Superior temporal gyrus (tissue), 1 donor: ENCODE measurements at regions not wholly inside any gene's neighbourhood (a gene's known extent, or its start where the extent isn't known, plus 50 kb on each side); places are given as distances from the start of the nearest gene placed in this dataset.

Experiments used
- DNase-seq: peaks from one replicate; pipeline ENCODE4 v3.0.0-alpha.2; 2016; ENCODE audit errors: extremely low spot score

DNA sequence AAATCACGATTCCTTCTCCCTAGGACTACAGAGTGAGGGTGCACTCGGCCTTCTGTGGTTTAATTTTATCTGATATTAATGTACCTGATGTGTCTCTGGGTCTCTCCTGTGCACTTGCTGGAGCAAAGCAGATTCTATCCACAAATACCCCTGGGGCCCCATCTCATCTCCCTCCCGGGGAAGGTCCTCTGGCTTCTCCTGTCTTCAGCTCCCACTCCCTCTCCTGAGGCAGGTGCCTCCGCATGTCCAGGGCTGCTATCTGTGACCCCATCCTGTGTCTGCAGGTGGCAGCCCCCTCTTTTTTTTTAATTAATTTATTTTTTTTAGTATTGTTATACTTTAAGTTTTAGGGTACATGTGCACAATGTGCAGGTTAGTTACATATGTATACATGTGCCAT, 558.7 kb downstream of the BRD1 start:
- DNase-seq: no peak

DNA sequence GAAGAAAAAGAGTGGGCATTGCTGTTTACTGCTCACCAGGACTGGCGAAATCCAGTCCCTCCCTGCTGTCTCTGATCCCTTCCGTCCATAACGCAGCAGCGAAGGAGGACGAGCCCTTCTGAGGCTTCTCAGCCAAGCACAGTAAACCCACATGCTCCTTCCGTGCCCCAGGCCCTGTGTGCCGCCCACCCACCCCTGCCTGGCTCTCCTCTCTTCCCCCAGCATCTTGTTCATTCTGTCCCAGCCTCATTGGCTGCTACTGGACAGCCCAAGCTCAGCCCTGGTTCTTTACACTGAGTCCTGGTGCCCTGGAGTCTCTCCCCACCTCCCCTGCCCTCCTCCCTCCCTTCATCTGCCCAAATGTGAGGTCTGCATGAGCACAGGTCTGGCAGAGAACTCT, 559.7 kb downstream of the BRD1 start:
- DNase-seq: no peak

GRCh38 chr22:49266561-49267519, 560.8 kb downstream of the BRD1 start:
- DNase-seq: no peak

GRCh38 chr22:49264696-49265095, 563.0 kb downstream of the BRD1 start:
- no peak for DNase-seq

DNA sequence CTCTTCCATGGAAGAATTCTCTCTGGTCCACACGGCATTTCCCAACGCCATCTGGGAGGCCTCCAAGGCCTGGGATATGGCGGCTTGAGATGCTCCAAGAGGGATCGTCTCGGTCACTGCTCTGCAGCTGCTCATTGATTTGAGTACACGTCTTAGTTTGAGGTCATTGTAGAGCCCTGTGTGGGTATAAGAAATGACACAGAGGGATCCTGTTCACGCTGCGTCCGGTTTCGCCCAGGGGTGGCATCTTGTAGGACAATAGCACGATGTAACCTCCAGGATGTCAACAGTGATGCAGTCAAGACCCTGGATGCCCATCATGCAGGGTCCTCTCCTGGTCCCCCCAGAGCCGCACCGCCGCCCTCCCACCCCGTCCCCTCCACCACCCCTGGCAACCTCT, 564.6 kb downstream of the BRD1 start:
- no peak for DNase-seq

DNA sequence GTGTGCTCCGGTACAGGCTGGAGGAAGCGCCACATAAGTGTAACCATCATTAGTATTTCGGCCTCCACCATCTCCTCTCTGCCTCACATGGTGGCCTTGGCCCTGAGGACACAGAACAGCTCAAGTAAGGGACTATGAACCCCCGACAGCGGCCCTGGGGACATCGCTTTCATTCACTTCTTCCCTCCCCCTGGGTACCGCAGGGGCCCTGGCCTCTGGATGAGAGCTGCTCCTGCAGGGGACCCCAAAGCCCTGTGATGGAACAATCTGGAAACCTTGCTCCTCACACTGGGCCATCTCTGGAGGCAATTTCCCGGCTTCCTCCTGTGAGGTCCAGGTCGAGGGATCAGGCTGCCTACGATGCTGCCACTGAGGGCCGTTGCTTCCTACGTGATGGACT, 565.5 kb downstream of the BRD1 start:
- DNase-seq: no peak

GRCh38 chr22:49261616-49262015, 566.1 kb downstream of the BRD1 start:
- DNase-seq: no peak

- no peak for DNase-seq
These were observed 566.7 kb downstream of the BRD1 start for GRCh38 chr22:49260681-49261580.

DNA sequence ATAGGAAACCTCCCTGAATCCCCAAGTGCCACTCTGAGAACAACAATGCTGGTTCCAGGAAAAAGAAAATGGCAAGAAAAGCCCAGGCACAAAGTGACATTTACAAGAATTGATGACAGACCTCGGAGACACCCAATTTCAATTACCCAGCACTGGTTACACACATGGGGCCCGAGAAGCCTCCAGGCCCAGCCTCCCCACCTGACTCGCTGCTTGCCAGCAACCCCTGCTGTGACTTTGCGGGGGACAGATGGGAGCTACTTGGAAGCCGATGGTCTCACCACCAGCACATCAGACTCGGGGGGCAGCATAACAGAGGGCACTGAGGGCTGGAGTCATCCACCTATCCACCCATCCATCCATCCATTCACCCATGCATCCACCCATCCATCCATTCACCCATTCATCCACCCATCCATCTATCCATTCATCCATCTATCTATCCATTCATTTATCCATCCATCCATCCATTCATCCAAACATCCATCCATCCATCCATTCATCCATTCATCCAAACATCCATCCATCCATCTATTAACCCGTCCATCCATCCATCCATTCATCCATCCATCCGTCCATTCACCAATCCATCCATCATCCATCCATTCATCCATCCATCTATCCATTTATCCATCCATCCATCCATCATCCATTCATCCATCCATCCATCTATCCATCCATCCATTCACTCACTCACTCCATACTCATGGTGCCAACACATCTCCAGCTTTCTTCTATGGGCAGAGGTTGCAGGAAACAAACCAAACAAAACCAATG, 567.6 kb downstream of the BRD1 start:
- no peak for DNase-seq

DNA sequence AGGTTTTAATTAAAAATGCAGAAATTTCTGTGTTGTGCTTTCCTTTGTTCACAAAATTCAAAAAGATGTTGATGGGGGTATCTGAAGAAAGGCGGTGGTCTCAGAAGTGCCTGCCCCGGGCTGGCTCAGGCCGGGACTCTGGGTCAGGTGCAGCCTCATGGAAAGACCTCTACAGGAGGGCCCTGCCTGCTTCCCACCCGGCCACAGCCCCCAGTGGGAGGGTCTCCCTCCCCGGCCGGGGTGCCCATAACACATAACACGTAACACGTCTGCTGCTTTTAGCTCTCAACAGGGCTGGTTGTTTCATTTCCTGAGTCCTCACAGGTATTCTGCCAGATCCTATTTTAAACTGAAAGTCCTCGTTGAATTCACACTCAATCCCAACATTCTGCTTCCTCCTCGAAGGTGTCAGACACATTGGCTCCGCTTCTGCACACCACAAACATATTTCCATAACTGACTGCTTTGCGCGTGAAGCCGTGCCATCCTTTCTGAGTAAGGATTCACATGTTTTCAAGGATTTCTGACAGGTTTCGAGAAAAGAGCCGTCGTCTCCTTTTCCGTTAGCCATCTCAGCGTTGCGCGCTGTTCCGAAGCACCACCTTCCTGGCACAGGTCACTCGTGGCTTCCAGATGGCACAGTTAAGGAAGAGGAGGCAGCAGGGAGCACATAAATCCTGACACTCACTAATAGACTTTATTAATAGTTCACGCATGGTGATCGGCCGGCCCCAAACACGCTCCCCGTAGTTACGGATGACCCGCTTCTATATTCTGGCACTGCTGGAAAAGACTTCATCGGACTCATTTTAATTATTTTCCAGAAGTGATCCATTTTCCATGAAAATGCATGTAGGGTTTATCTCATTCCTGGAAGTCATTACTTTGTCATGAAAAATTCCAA, 569.3 kb downstream of the BRD1 start:
- DNase-seq: peak; percentile 11

DNA sequence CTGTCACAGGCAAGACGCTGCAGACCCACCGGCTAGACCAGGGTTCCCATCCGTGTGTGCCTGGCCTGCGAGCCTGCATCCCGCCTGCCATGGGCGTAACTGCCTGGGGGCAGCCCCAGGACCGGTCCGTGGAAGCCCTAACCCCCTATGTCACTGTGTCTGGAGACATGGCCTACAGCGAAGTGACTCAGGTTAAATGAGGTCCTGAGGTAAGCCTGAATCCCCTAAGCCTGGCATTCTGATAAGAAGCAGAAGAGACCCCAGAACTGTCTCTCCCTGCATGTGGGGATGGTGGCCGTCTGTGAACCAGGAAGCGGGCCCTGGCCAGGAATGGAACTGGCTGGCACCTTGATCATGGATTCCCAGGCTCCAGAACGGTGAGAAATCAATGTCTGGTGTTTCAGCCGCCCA, 570.1 kb downstream of the BRD1 start:
- DNase-seq: no peak

DNA sequence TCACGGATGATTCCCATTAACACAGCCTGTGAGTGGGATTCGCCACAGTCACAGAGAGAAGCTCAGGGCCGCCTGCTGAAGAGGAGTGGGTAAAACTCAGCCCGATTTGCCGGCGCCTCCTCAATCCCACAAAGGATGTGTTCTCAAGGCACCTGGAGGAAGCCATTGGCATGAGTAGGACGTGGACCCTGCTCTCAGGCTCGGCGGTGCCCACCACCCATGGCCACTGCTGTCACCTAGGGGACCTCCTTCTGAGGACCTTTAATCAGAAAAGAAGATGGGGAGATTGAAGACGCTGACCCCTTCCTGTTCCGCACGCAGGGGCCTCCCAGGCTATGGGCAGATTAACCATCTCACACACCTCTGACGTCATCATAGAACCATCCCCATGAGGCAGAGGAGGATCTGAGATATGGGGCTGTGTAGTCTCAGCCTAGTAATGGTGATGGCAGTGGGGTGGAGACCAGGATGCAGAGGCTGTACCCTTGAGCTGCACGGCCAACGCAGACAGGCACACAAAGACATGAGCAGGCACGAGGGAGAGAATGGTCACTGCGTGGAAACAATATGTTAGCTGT, 571.8 kb downstream of the BRD1 start:
- DNase-seq: no peak

GRCh38 chr22:49255154-49255553, 572.5 kb downstream of the BRD1 start:
- DNase-seq: no peak

GRCh38 chr22:49253656-49254055, 574.0 kb downstream of the BRD1 start:
- no peak for DNase-seq

DNA sequence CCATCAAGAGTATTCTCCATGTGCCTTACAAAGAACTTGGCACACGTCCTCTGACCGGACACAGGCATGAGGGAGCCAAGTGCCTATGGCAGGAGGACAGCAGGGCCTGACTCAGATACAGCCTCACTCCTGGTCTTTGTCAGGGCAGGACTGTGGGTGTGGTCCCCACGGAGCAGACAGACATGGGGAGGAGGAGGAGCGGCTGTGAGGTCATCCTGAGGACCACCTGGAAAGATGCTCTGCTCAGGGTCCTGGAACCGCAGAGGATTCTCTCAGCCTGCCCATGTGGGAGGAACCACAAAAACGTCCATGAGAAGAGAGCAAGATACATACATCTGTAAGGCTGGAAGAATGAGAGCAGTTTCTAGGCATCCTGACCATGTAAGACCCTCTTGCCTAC, 576.3 kb downstream of the BRD1 start:
- no peak for DNase-seq

DNA sequence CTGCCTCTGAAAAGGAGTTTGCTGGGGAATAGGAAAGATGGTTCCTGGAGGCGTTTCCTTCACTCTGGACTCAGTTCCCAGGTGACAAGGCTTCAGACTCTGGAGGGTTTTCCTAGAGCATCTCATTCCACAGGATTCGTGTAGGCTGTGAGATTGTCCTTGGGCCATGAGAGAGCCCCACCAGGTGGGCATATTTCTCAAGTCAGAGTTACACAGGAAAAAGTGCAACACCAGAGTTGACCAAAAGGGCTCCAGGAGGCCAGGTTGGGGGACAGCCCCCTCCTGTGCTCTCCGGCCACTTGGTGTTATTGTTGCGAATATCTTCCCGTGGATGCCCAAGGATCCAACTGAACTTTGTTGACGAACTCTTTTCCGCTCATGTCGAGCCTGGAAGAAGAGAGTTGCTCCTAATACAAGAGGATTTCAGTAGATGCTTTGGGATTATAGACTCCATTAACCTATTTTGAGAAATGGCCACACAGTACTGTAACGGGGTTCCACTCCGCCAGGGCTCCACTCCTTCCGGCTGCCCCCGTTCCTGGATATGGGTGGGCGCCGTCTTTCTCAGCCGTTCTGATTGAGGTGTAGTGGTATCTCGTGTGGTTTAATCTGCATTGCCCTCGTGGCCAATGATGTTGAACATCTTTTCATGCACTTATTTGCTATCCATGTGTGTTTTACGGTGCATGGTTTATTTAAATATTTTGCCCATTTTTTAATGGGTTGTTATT, 580.3 kb downstream of the BRD1 start:
- DNase-seq: no peak

DNA sequence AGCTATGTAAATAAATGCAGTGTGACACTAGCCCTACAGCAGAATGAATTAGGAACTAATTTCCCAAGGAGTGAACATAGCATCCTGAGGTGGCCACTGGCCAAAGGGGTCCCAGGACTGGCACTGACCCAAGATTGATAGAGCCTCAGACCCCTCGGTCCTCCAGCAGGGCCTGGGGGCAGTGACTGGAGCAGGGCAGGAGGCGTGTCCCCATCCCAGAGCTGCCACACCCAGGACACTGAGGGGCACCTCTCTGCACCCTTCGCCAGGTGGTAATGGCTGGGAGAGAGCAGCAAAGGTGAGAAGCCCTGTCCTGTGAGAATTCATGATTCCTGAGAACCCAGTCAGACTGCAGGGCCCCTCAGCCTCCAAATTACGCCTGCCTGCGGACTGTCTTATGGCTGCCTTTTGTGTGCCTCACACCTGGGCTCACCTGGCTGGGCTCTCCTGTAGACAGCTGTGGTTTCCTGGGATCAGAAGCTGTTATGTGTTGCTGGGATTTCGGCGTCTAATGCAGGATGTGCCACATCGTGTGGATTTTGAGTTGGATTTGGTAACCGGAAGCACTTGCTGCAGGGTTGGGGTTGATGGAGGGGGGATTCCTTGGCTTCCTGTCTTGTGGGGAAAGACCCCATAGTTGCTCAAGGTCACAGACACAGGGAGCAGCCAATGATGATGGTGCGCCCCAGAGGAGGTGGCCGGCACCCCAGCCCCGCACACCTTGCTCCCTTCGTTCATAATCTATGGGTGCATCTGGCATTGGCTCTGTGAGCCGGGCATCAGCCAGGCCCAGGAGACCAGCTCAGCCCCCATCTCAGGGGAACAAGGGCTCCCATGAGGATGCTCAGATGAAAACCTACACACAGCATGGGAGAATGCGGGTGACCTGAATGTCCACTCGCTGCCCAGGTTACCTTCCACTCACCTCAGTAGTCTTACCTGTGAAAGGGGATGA, 582.9 kb downstream of the BRD1 start:
- DNase-seq: no peak

GRCh38 chr22:49243965-49244364, 583.7 kb downstream of the BRD1 start:
- DNase-seq: no peak

GRCh38 chr22:49243335-49243734, 584.3 kb downstream of the BRD1 start:
- DNase-seq: no peak
